ENCODE measurements at regions not wholly inside any gene's neighbourhood (a gene's known extent, or its start where the extent isn't known, plus 50 kb on each side); places are given as distances from the start of the nearest gene placed in this dataset.
A peak's percentile ranks its signal among the peaks of the same experiment; 100 is the strongest.

DNA sequence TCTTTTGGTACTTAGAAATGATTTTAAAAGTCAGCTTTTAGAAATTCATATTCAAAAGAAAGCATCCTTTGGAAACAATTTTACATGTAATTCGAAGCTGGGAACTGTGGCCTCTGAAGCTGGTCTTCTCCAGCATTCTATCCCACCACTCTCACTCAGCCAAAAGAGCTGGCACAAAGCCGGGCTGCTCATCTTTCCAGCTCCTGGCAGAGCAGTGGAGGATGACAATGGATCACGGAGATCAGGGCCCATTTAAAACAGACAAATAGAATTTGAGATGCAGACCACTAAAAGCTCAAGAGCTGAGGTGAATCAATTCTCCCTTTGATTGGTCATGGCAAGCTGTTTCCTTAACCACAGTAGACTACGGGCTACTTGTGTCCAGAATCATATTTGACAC lies 60.6 kb downstream of the OTOR start:
- in situ Hi-C loops (cut with HindIII; ENCODE audit: low sequenced_read_pairs): loop anchor here (25.0 kb wide), 1 partner anchor 629 kb away; no protein-coding TSS in a partner anchor
- no peak overlapping the region for H3K4me3 ChIP-seq (ENCODE audit: low read depth, low read length)
- no peak for TF ChIP-seq CTCF (IDR thresholded peaks at IDR 0.05; ENCODE audit: low read depth, low read length)
- no peak for DNase-seq (ENCODE audit: low read depth, low spot score)

DNA sequence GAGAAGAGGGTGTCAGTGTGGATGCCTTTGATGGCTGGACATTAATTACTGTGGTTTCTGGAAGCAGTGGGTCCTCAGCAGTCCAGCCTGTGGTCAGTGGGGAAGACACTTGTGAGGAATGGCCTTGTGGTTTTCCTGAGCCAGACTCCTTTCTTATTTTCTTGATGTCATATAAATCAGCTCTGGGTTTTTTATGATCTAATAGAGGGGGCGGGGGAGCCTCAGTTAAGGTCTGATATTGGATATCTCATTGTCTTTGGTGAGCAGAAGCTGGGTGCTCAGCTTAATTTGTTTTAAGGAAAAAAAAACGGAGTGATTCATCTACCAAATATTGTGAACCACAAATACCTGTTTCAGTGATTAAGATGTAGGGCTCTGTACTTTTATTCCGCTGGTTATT lies 62.1 kb downstream of the OTOR start:
- H3K4me3 ChIP-seq (ENCODE audit: low read depth, low read length): no peak overlapping the region
- in situ Hi-C loops (cut with HindIII; ENCODE audit: low sequenced_read_pairs): loop anchor here (25.0 kb wide), 1 partner anchor 627 kb away; no protein-coding TSS in a partner anchor
- no peak for DNase-seq (ENCODE audit: low read depth, low spot score)
- TF ChIP-seq CTCF (IDR thresholded peaks at IDR 0.05; ENCODE audit: low read depth, low read length): no peak

GRCh38 chr20:16816192-16816591 lies 68.0 kb downstream of the OTOR start:
- in situ Hi-C loops (cut with HindIII; ENCODE audit: low sequenced_read_pairs): loop anchor here (25.0 kb wide), 1 partner anchor 621 kb away; no protein-coding TSS in a partner anchor

GRCh38 chr20:16819483-16819882 lies 71.3 kb downstream of the OTOR start:
- no peak for TF ChIP-seq CTCF (IDR thresholded peaks at IDR 0.05; ENCODE audit: low read depth, low read length)
- in situ Hi-C loops (cut with HindIII; ENCODE audit: low sequenced_read_pairs): loop anchor here (25.0 kb wide), 1 partner anchor 618 kb away; no protein-coding TSS in a partner anchor
- DNase-seq (ENCODE audit: low read depth, low spot score): no peak
- H3K4me3 ChIP-seq (ENCODE audit: low read depth, low read length): no peak overlapping the region

More at GRCh38 chr20:16816192-16816591, 68.0 kb downstream of the OTOR start:
- no peak overlapping the region for H3K4me3 ChIP-seq (ENCODE audit: low read depth, low read length)
- TF ChIP-seq CTCF (IDR thresholded peaks at IDR 0.05; ENCODE audit: low read depth, low read length): no peak
- no peak for DNase-seq (ENCODE audit: low read depth, low spot score)

- peak; percentile 87 for TF ChIP-seq CTCF (IDR thresholded peaks at IDR 0.05; ENCODE audit: low read depth, low read length)
- DNase-seq (ENCODE audit: low read depth, low spot score): peak; percentile 7
- no peak overlapping the region for H3K4me3 ChIP-seq (ENCODE audit: low read depth, low read length)
- in situ Hi-C loops (cut with HindIII; ENCODE audit: low sequenced_read_pairs): loop anchor here (25.0 kb wide), 1 partner anchor 616 kb away; no protein-coding TSS in a partner anchor
These were observed 73.3 kb downstream of the OTOR start for GRCh38 chr20:16821211-16822089.

DNA sequence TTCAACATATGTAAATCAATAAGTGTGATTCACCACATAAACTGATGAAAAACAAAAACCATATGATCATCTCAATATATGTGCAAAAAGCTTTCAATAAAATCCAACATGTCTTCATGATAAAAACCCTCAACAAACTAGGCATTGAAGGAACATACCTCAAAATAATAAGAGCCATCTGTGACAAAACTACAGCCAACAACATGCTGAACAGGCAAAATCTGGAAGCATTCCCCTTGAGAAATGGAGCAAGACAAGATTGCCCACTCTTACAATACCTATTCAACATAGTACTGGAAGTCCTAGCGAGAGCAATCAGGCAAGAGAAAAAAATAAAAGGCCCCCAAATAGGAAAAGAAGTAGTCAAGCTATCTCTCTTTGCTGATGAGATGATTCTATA lies 76.5 kb downstream of the OTOR start:
- in situ Hi-C loops (cut with HindIII; ENCODE audit: low sequenced_read_pairs): loop anchor here (25.0 kb wide), 1 partner anchor 613 kb away; no protein-coding TSS in a partner anchor
- no peak for DNase-seq (ENCODE audit: low read depth, low spot score)
- TF ChIP-seq CTCF (IDR thresholded peaks at IDR 0.05; ENCODE audit: low read depth, low read length): no peak
- no peak overlapping the region for H3K4me3 ChIP-seq (ENCODE audit: low read depth, low read length)
